Liver (tissue), 8 donors: ENCODE measurements at regions not wholly inside any gene's neighbourhood (a gene's known extent, or its start where the extent isn't known, plus 50 kb on each side); places are given as distances from the start of the nearest gene placed in this dataset.
A peak's percentile ranks its signal among the peaks of the same experiment; 100 is the strongest.

Experiments
- DNase-seq: peaks from one replicate; pipeline ENCODE4 v3.0.0-alpha.2; 2017; ENCODE audit warnings: low spot score
- H3K27ac ChIP-seq, 2 donors: one replicate each; pipeline ENCODE4 v1.7.0; 2013; ENCODE audit warnings: inconsistent platforms in 2 of 2, low read length in 2 of 2, control low read depth in 1 of 2, low read depth in 1 of 2, mild to moderate bottlenecking in 1 of 2
- H3K27me3 ChIP-seq, 4 donors: one replicate each; pipeline versions ENCODE4 v1.6.1 to v1.7.0; 2013; ENCODE audit warnings: low read length in 3 of 4, inconsistent platforms in 1 of 4, mild to moderate bottlenecking in 1 of 4, moderate library complexity in 1 of 4; ENCODE audit not compliant: control insufficient read depth in 4 of 4, insufficient read depth in 4 of 4
- H3K36me3 ChIP-seq, 4 donors: one replicate each; pipeline versions ENCODE4 v1.6.1 to v1.7.0; 2013; ENCODE audit warnings: low read length in 3 of 4, mild to moderate bottlenecking in 3 of 4, low read depth in 1 of 4, moderate library complexity in 1 of 4; ENCODE audit not compliant: control insufficient read depth in 4 of 4, insufficient read depth in 3 of 4
- H3K4me1 ChIP-seq, 4 donors: one replicate each; pipeline versions ENCODE4 v1.6.1 to v1.7.0; 2013; ENCODE audit warnings: low read length in 3 of 4, mild to moderate bottlenecking in 3 of 4, moderate library complexity in 1 of 4; ENCODE audit not compliant: control insufficient read depth in 4 of 4, insufficient read depth in 4 of 4
- H3K4me3 ChIP-seq, 3 donors: one replicate each; pipeline versions ENCODE4 v1.6.1 to v1.7.0; 2013; ENCODE audit warnings: low read length in 3 of 3, control low read depth in 1 of 3, low read depth in 1 of 3, mild to moderate bottlenecking in 1 of 3
- H3K9ac ChIP-seq, 2 donors: one replicate each; pipeline ENCODE4 v1.7.0; 2013; ENCODE audit warnings: low read length in 2 of 2, mild to moderate bottlenecking in 2 of 2, moderate library complexity in 2 of 2, control low read depth in 1 of 2, low read depth in 1 of 2
- H3K9me3 ChIP-seq, 4 donors: one replicate each; pipeline versions ENCODE4 v1.6.1 to v1.7.0; 2013; ENCODE audit warnings: low read length in 3 of 4; ENCODE audit not compliant: control insufficient read depth in 4 of 4
- EGR1 ChIP-seq, 2 donors: IDR thresholded peaks; 2 replicates each; pipeline ENCODE4 v1.6.1; 2016 to 2018; ENCODE audit warnings: antibody characterized with exemption in 2 of 2, low read depth in 2 of 2
- FOXA1 ChIP-seq: IDR thresholded peaks from 2 replicates; pipeline ENCODE4 v1.6.1; 2016; ENCODE audit warnings: antibody characterized with exemption
- HNF4A ChIP-seq, 2 donors: conservative IDR thresholded peaks; 2 replicates each; pipeline ENCODE4 v1.6.1; 2016; ENCODE audit warnings: antibody characterized with exemption in 2 of 2, mild to moderate bottlenecking in 2 of 2
- HNF4G ChIP-seq: IDR thresholded peaks from 2 replicates; pipeline ENCODE4 v1.6.1; 2016; ENCODE audit warnings: antibody characterized with exemption
- JUND ChIP-seq, 2 donors: IDR thresholded peaks; 2 replicates each; pipeline ENCODE4 v1.6.1; 2016; ENCODE audit warnings: antibody characterized with exemption in 2 of 2
- RAD21 ChIP-seq, 2 donors: IDR thresholded peaks; 2 replicates each; pipeline ENCODE4 v1.6.1; 2016; ENCODE audit warnings: antibody characterized with exemption in 2 of 2, mild to moderate bottlenecking in 2 of 2
- RXRA ChIP-seq, 2 donors: IDR thresholded peaks; 2 replicates each; pipeline ENCODE4 v1.6.1; 2017 to 2018; ENCODE audit warnings: antibody characterized with exemption in 2 of 2, mild to moderate bottlenecking in 1 of 2
- SP1 ChIP-seq: IDR thresholded peaks from 2 replicates; pipeline ENCODE4 v1.6.1; 2018; ENCODE audit warnings: antibody characterized with exemption, mild to moderate bottlenecking
- YY1 ChIP-seq: IDR thresholded peaks from 2 replicates; pipeline ENCODE4 v1.6.1; 2016; ENCODE audit warnings: antibody characterized with exemption, mild to moderate bottlenecking
- WGBS: extraction: QIAGEN DNeasy Blood & Tissue Kit; methylation state at CpG from one replicate; pipeline ENCODE4 v1.1.7; 2013; 5-methylcytosine and 5-hydroxymethylcytosine counted together
- TF ChIP-seq, protein P1 (sequence below): IDR thresholded peaks from 2 replicates; pipeline ENCODE4 v1.6.1; 2016; ENCODE audit warnings: antibody characterized with exemption
- TF ChIP-seq, protein P2 (sequence below): IDR thresholded peaks from 2 replicates; pipeline ENCODE4 v1.6.1; 2016; ENCODE audit warnings: antibody characterized with exemption, mild to moderate bottlenecking
- TF ChIP-seq, protein P3 (sequence below): IDR thresholded peaks from 2 replicates; pipeline ENCODE4 v1.6.1; 2016; ENCODE audit warnings: antibody characterized with exemption
- TF ChIP-seq, protein P4 (sequence below): IDR thresholded peaks from 2 replicates; pipeline ENCODE4 v1.6.1; 2016; ENCODE audit warnings: antibody characterized with exemption
- TF ChIP-seq, protein P5 (sequence below): fragments of 150-350 bp; IDR thresholded peaks from 2 replicates; pipeline ENCODE4 v1.5.1; 2017; ENCODE audit warnings: improper control_type of control experiment, low read depth, low read length; ENCODE audit not compliant: missing input control
- donor health status: healthy.
- donor health status: healthy.
- donor health status: healthy.
- donor health status: healthy.
- donor health status: healthy.

DNA sequence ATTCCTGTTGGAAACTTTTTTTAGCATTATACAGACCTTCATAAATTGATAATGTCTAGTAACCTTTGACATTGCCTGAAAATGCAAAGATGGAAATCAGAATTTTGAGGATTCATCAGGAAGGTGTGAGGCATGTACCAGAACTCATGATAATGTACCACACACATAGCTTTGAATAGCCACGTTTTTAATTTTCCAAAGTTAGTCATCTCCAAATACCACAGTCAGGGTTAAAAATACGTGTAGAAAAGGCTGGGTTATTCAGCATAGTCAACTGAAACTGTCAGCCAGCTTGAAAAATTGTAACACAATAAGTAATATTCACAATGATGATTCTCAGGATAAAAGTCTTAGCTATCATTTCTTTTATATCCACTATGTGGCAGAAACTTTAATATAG, 102.0 kb upstream of the THRB start:
- H3K36me3 ChIP-seq: no peaks in the 10 kb centered on the region
- peaks cover 0 to 2% (median 0%) of the 10 kb centered on the region in 4 donors for H3K4me1 ChIP-seq
- TF ChIP-seq HNF4G (no peak), YY1 (no peak), JUND (IDR thresholded peaks at IDR 0.05) (no peak), RXRA (IDR thresholded peaks at IDR 0.05) (no peak), EGR1 (IDR thresholded peaks at IDR 0.05; ENCODE audit: low read depth in 2 of 2) (no peak), RAD21 (IDR thresholded peaks at IDR 0.05) (no peak), HNF4A (conservative IDR thresholded peaks at IDR 0.05) (no peak)
- TF ChIP-seq, protein P1, sequence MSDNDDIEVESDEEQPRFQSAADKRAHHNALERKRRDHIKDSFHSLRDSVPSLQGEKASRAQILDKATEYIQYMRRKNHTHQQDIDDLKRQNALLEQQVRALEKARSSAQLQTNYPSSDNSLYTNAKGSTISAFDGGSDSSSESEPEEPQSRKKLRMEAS: no peak
- TF ChIP-seq, protein P2, sequence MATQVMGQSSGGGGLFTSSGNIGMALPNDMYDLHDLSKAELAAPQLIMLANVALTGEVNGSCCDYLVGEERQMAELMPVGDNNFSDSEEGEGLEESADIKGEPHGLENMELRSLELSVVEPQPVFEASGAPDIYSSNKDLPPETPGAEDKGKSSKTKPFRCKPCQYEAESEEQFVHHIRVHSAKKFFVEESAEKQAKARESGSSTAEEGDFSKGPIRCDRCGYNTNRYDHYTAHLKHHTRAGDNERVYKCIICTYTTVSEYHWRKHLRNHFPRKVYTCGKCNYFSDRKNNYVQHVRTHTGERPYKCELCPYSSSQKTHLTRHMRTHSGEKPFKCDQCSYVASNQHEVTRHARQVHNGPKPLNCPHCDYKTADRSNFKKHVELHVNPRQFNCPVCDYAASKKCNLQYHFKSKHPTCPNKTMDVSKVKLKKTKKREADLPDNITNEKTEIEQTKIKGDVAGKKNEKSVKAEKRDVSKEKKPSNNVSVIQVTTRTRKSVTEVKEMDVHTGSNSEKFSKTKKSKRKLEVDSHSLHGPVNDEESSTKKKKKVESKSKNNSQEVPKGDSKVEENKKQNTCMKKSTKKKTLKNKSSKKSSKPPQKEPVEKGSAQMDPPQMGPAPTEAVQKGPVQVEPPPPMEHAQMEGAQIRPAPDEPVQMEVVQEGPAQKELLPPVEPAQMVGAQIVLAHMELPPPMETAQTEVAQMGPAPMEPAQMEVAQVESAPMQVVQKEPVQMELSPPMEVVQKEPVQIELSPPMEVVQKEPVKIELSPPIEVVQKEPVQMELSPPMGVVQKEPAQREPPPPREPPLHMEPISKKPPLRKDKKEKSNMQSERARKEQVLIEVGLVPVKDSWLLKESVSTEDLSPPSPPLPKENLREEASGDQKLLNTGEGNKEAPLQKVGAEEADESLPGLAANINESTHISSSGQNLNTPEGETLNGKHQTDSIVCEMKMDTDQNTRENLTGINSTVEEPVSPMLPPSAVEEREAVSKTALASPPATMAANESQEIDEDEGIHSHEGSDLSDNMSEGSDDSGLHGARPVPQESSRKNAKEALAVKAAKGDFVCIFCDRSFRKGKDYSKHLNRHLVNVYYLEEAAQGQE: no peak
- TF ChIP-seq, protein P3, sequence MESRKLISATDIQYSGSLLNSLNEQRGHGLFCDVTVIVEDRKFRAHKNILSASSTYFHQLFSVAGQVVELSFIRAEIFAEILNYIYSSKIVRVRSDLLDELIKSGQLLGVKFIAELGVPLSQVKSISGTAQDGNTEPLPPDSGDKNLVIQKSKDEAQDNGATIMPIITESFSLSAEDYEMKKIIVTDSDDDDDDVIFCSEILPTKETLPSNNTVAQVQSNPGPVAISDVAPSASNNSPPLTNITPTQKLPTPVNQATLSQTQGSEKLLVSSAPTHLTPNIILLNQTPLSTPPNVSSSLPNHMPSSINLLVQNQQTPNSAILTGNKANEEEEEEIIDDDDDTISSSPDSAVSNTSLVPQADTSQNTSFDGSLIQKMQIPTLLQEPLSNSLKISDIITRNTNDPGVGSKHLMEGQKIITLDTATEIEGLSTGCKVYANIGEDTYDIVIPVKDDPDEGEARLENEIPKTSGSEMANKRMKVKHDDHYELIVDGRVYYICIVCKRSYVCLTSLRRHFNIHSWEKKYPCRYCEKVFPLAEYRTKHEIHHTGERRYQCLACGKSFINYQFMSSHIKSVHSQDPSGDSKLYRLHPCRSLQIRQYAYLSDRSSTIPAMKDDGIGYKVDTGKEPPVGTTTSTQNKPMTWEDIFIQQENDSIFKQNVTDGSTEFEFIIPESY: no peak
- TF ChIP-seq, protein P4, sequence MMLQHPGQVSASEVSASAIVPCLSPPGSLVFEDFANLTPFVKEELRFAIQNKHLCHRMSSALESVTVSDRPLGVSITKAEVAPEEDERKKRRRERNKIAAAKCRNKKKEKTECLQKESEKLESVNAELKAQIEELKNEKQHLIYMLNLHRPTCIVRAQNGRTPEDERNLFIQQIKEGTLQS: no peak
- no peak overlapping the region for H3K27ac ChIP-seq
- H3K9me3 ChIP-seq: no peaks in the 10 kb centered on the region
- H3K27me3 ChIP-seq: no peaks in the 10 kb centered on the region
- WGBS: 86% methylated on average over 2 of the region's 2 CpGs
- DNase-seq: no peak
- no peak overlapping the region for H3K4me3 ChIP-seq
- H3K9ac ChIP-seq: no peak overlapping the region

DNA sequence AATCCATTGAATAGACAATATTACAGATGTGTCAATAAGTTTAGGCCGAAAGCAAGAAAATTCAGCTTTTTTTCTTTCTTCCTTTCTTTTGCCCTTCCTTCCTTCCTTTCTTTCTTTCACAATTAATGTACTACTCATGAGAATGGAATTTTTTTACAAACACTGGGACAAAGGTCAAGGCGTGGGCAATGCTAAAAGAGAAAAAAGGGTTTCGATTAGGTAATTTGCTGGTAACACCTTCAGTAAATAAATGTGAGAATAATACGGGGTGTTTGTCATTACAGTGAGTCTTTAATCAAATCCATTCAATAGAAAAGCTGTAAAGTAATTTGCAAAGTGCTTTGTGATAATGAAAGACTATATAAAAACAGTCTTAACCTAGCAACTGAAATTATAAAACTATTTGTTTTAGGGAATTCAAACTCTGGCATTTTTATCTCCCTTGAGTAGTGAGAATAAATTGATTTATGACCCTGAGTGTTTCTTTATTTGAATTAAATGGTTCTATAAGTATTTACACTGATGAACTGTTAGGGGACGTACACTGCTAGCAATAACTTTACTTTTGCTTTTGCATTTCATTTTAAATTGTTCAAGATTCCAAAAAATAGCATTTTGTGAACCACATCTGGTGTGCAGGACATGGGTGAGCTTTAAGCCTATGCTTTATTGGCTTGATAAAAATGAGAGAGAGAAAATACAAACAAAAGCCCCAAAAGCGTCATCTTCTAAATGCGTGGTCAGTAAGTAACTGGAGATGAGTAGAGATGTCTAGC, 104.2 kb upstream of the THRB start:
- H3K36me3 ChIP-seq: no peaks in the 10 kb centered on the region
- no peak overlapping the region for H3K27ac ChIP-seq
- H3K4me1 ChIP-seq: peaks cover 0 to 2% (median under 1%) of the 10 kb centered on the region in 4 donors
- no peak overlapping the region for H3K9ac ChIP-seq
- no peak for DNase-seq
- WGBS: 57% methylated on average over 7 of the region's 7 CpGs
- H3K9me3 ChIP-seq: no peaks in the 10 kb centered on the region
- H3K4me3 ChIP-seq: no peak overlapping the region
- TF ChIP-seq RXRA (IDR thresholded peaks at IDR 0.05) (peak; percentile 70 to 80), JUND (IDR thresholded peaks at IDR 0.05) (peak; percentile 85 to 94), YY1 (peak; percentile 17), RAD21 (IDR thresholded peaks at IDR 0.05) (peak in 1 of 2 donors; percentile 15), EGR1 (IDR thresholded peaks at IDR 0.05; ENCODE audit: low read depth in 2 of 2) (peak in 1 of 2 donors; percentile 41), FOXA1 (no peak), HNF4A (conservative IDR thresholded peaks at IDR 0.05) (peak; percentile 51 to 76), SP1 (peak; percentile 60)
- TF ChIP-seq, protein P5, sequence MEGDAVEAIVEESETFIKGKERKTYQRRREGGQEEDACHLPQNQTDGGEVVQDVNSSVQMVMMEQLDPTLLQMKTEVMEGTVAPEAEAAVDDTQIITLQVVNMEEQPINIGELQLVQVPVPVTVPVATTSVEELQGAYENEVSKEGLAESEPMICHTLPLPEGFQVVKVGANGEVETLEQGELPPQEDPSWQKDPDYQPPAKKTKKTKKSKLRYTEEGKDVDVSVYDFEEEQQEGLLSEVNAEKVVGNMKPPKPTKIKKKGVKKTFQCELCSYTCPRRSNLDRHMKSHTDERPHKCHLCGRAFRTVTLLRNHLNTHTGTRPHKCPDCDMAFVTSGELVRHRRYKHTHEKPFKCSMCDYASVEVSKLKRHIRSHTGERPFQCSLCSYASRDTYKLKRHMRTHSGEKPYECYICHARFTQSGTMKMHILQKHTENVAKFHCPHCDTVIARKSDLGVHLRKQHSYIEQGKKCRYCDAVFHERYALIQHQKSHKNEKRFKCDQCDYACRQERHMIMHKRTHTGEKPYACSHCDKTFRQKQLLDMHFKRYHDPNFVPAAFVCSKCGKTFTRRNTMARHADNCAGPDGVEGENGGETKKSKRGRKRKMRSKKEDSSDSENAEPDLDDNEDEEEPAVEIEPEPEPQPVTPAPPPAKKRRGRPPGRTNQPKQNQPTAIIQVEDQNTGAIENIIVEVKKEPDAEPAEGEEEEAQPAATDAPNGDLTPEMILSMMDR: no peak
- TF ChIP-seq, protein P4: peak; percentile 71
- TF ChIP-seq, protein P2: no peak
- TF ChIP-seq, protein P1: no peak
- TF ChIP-seq, protein P3: no peak
- H3K27me3 ChIP-seq: no peaks in the 10 kb centered on the region
